Fibroblast of lung (primary cell): ENCODE measurements at regions not wholly inside any gene's neighbourhood (a gene's known extent, or its start where the extent isn't known, plus 50 kb on each side); places are given as distances from the start of the nearest gene placed in this dataset.

Experiments
- EZH2 ChIP-seq: IDR thresholded peaks from 2 replicates; pipeline ENCODE4 v1.5.1; 2012; ENCODE audit warnings: low read length, control low read depth, mild to moderate bottlenecking; ENCODE audit errors: missing control alignments
- TF ChIP-seq, protein P1 (sequence below), 2 donors: IDR thresholded peaks in 1 of 2; conservative IDR thresholded peaks in 1 of 2; 1 replicate in 1 of 2; 2 replicates in 1 of 2; pipeline ENCODE4 v1.5.1; 2011 to 2012; ENCODE audit warnings: low read length in 2 of 2, control low read depth in 1 of 2, inconsistent platforms in 1 of 2, low read depth in 1 of 2, mild to moderate bottlenecking in 1 of 2

DNA sequence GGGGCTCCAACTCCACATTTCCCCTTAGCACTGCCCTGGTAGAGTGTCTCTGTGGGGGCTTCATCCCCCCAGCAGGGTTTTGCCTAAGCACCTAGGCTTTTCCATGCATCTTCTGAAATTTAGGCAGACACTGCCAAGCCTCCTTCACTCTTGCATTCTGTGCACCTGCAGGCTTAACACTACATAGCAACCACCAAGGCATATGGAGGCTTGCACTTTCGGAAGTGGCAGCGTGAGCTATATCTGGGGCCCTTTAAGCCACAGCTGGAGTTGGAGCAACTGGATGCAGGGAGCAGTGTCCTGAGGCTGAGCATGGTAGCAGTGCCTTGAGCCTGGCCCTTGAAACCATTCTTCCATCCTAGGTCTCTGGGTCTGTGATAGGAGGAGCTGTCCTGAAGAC is 214.8 kb upstream of the RPL34 start:
- TF ChIP-seq, protein P1, sequence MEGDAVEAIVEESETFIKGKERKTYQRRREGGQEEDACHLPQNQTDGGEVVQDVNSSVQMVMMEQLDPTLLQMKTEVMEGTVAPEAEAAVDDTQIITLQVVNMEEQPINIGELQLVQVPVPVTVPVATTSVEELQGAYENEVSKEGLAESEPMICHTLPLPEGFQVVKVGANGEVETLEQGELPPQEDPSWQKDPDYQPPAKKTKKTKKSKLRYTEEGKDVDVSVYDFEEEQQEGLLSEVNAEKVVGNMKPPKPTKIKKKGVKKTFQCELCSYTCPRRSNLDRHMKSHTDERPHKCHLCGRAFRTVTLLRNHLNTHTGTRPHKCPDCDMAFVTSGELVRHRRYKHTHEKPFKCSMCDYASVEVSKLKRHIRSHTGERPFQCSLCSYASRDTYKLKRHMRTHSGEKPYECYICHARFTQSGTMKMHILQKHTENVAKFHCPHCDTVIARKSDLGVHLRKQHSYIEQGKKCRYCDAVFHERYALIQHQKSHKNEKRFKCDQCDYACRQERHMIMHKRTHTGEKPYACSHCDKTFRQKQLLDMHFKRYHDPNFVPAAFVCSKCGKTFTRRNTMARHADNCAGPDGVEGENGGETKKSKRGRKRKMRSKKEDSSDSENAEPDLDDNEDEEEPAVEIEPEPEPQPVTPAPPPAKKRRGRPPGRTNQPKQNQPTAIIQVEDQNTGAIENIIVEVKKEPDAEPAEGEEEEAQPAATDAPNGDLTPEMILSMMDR (conservative IDR thresholded peaks at IDR 0.05 in 1 of 2, IDR thresholded peaks at IDR 0.05 in 1 of 2; ENCODE audit: low read depth in 1 of 2, low read length in 2 of 2) = no peak
- TF ChIP-seq EZH2 = no peak
